Right lobe of liver (tissue), 6 donors: ENCODE measurements at regions not wholly inside any gene's neighbourhood (a gene's known extent, or its start where the extent isn't known, plus 50 kb on each side); places are given as distances from the start of the nearest gene placed in this dataset.
"Not testable (repeated sequence)": the region's sequence is repeated elsewhere in the genome, so short reads cannot be mapped to it uniquely, and the experiment has no call there.

Experiments
- ATAC-seq, 4 donors: fragments of 200-7000 bp; cut with Tn5 transposase; one replicate each; pipeline ENCODE4 v1.9.1; 2020; ENCODE audit warnings: mild to moderate bottlenecking in 4 of 4, moderate library complexity in 4 of 4
- DNase-seq, 3 donors: peaks; one replicate each; pipeline ENCODE4 v3.0.0-alpha.2; 2020
- H3K27ac ChIP-seq, 3 donors: fragments of 200-600 bp; one replicate each; pipeline ENCODE4 v1.8.0; 2022
- H3K27me3 ChIP-seq, 2 donors: fragments of 200-600 bp; one replicate each; pipeline ENCODE4 v1.8.0; 2022
- H3K36me3 ChIP-seq, 4 donors: fragments of 200-600 bp; sonication (generic) in 1 of 4; one replicate each; pipeline versions ENCODE4 v1.5.1 to v1.8.0; 2017 to 2022; ENCODE audit warnings: control low read depth in 1 of 4
- H3K4me1 ChIP-seq, 4 donors: fragments of 200-600 bp; sonication (generic) in 1 of 4; one replicate each; pipeline versions ENCODE4 v1.5.1 to v1.8.0; 2017 to 2022; ENCODE audit warnings: control low read depth in 1 of 4
- H3K4me3 ChIP-seq, 3 donors: fragments of 200-600 bp; one replicate each; pipeline ENCODE4 v1.8.0; 2022
- H3K9me3 ChIP-seq, 4 donors: fragments of 200-600 bp; sonication (generic) in 1 of 4; one replicate each; pipeline versions ENCODE4 v1.5.1 to v1.8.0; 2017 to 2022; ENCODE audit warnings: control low read depth in 1 of 4
- POLR2A ChIP-seq: fragments of 450-650 bp; IDR thresholded peaks from one replicate; pipeline ENCODE4 v1.6.1; 2017; ENCODE audit warnings: antibody characterized with exemption, mild to moderate bottlenecking
- WGBS: methylation state at CpG from one replicate; pipeline ENCODE4 v1.1.6; 2018; ENCODE audit warnings: low coverage, low lambda C conversion rate; ENCODE audit not compliant: insufficient coverage; ENCODE audit errors: missing lambda C conversion rate; 5-methylcytosine and 5-hydroxymethylcytosine counted together
- intact Hi-C, 2 donors: fragments of 100-400 bp; cut with DNase I; formaldehyde crosslinking; loops; one replicate each; pipeline versions ENCODE4 v1.11.2 to v1.14.1; 2022
- TF ChIP-seq, protein P1 (sequence below), 4 donors: fragments of 200-600 bp in 3 of 4; fragments of 450-650 bp in 1 of 4; IDR thresholded peaks; one replicate each; pipeline versions ENCODE4 v1.5.1 to v1.8.0; 2016 to 2022; ENCODE audit warnings: antibody characterized with exemption in 4 of 4, mild to moderate bottlenecking in 2 of 4
- donor health status: DM: no; HTN: yes; CAD: no.
- donor health status: DM: no; HTN: no; CAD: no.
- donor health status: DM: no; HTN: no; CAD: no.
- donor health status: DM: no; HTN: yes; CAD: no.
- donor health status: DM: no; HTN: yes; CAD: no.

DNA sequence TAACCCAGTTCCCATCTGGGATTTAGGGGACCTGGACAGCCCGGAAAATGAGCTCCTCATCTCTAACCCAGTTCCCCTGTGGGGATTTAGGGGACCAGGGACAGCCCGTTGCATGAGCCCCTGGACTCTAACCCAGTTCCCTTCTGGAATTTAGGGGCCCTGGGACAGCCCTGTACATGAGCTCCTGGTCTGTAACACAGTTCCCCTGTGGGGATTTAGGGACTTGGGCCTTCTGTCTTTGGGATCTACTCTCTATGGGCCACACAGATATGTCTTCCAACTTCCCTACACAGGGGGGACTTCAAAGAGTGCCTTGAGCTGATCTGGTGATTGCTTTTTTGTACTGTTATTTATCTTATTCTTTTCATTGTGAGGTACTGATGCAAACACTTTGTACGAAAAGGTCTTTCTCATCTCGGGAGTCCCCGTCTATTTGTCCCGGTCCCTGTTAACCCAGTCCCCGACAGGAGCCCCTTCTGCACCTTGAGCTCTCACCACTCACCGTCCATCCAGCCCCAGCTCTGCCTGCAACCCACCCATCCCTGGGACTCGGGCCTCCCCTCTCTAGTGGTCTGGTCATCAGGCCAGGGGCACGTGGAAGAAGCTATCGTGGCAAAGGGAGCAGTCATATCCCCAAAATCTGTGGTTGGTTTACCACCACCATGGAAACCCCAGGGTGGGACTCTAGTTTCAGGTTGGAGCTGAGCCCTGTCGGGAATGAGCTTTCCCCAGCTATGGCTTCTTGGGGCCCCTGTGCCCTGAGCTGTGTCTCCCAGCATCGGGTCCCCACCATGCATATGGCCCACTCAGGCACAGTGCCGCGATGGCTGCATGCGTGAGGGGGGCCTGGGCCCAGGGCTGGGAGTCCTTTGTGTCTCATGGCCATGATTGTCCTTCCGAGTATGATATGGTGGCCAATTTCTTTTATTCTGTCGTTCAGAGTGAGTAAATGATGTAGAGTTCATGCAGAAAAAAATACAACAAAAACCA lies 270.4 kb upstream of the PLCXD1 start:
- DNase-seq, H3K27me3 ChIP-seq, H3K4me3 ChIP-seq, H3K4me1 ChIP-seq, H3K9me3 ChIP-seq, intact Hi-C loops, H3K27ac ChIP-seq, H3K36me3 ChIP-seq: not testable (repeated sequence)
- peak in 2 of 4 donors; percentile 20 to 31 for ATAC-seq
- WGBS: no CpG with 5 or more reads among the region's 18 CpGs

DNA sequence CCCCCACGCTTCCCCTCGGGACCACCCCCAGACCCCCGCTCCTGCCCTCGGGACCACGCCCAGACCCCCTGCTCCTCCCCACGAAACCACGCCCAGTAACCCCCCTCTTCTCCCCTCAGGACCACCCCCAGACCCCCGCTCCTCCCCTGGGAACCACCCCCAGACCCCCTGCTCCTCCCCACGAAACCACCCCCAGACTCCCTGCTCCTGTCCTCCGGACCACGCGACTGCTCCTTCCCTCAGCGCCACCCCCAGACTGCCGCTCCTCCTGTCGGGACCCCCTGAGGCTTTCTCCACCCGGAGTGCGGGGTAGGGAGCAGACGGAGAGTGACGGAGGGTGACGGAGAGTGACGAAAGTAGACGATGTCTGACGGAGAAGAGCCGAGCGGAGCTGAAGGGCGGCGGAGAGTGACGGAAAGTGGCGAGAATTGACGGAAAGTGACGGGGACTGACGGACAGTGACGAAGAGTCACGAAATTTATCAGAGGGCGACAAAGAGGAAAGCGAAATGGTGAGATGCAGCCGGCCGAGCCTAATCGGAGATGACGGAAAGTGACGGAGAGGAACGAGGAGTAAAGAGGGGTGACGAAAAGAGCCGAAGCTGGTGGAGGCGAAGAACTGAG lies 267.2 kb upstream of the PLCXD1 start:
- 65% methylated on average over 17 of the region's 45 CpGs for WGBS
- intact Hi-C loops, H3K9me3 ChIP-seq, H3K36me3 ChIP-seq, H3K27ac ChIP-seq, DNase-seq, H3K27me3 ChIP-seq, H3K4me1 ChIP-seq, H3K4me3 ChIP-seq: not testable (repeated sequence)
- ATAC-seq: peak; percentile 53 to 81 (median 66)

DNA sequence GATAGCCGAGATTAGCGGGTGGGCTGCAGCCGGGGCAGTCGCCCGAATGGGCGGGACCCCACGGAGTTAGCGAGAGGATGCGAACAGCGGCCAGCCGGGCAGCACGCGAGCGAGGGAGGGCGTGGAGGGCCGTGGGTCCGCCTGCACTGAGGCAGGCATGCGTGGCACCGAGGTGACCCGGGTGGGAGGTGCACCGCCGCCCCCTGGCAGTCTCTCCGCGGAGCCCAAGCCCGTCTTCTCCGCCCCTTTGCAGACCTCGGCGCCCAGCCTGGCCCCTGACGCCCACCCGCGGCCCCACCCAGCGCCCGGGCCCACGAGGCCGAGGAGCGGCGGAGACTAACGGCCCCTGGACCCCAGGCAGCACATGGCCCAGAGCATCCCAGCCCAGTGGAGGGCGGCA lies 266.7 kb upstream of the PLCXD1 start:
- intact Hi-C loops, H3K4me3 ChIP-seq, H3K9me3 ChIP-seq, ATAC-seq, H3K27ac ChIP-seq, H3K27me3 ChIP-seq, DNase-seq, H3K36me3 ChIP-seq, H3K4me1 ChIP-seq: not testable (repeated sequence)
- no CpG with 5 or more reads among the region's 39 CpGs for WGBS

DNA sequence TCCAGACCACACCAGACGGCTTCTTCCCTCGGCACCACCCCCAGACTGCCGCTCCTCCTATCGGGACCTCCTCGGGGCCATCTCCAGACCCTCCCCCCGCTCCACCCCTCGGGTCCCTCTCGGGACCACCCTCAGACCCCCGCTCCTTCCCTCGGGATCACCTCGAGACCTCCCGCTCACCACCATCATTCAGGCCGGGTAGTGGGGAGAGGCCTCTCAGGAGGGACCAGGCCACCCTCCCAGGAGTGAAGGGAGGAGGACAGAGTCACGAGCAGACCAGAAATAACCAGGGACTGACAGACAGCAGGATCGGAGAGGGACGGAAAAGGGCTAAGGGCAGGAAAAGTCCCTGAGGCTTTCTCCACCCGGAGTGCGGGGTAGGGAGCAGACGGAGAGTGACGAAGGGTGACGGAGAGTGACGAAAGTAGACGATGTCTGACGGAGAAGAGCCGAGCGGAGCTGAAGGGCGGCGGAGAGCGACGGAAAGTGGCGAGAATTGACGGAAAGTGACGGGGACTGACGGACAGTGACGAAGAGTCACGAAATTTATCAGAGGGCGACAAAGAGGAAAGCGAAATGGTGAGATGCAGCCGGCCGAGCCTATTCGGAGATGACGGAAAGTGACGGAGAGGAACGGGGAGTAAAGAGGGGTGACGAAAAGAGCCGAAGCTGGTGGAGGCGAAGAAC lies 262.3 kb upstream of the PLCXD1 start:
- H3K9me3 ChIP-seq, H3K4me3 ChIP-seq, H3K4me1 ChIP-seq, H3K27ac ChIP-seq, H3K27me3 ChIP-seq, H3K36me3 ChIP-seq, intact Hi-C loops: not testable (repeated sequence)
- WGBS: no CpG with 5 or more reads among the region's 47 CpGs
- peak; percentile 94 to 97 (median 96) for ATAC-seq
- peak in 2 of 3 donors; percentile 23 to 51 for DNase-seq

DNA sequence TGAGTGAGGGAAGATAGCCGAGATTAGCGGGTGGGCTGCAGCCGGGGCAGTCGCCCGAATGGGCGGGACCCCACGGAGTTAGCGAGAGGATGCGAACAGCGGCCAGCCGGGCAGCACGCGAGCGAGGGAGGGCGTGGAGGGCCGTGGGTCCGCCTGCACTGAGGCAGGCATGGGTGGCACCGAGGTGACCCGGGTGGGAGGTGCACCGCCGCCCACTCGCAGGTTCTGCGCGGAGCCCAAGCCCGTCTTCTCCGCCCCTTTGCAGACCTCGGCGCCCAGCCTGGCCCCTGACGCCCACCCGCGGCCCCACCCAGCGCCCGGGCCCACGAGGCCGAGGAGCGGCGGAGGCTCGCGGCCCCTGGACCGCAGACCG lies 261.7 kb upstream of the PLCXD1 start:
- ATAC-seq, intact Hi-C loops, H3K27ac ChIP-seq, H3K36me3 ChIP-seq, H3K27me3 ChIP-seq, H3K4me3 ChIP-seq, DNase-seq, H3K4me1 ChIP-seq, H3K9me3 ChIP-seq: not testable (repeated sequence)
- no CpG with 5 or more reads among the region's 41 CpGs for WGBS

DNA sequence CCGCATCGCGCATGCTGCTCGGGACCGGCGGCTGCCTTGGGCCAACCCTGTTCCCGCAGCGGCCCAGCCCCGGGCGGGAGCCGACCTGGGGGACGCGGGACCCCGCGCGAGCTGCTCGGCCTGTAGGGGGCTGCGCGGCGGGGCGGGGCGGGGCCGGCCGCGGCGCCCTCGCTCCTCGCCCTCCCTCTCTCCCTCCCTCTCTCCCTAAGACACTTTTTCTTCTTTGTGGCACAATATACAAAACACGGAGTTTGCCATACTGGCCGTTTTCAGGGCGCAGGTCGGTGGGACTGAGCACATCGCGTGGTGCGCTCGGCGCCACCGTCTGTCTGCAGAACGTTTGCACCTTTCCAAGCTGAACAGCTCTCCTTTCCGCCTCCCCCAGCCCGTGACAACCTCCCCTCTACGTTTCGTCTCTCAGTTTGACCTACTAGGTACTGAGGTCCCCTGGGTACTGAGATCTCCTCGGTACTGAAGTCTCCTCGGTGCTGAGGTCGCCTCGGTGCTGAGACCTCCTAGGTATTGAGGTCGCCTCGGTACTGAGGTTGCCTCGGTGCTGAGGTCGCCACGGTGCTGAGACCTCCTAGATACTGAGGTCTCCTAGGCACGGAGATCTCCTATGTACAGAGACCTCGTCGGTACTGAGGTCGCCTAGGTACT lies 261.1 kb upstream of the PLCXD1 start:
- H3K36me3 ChIP-seq: no peaks in the 10 kb centered on the region
- DNase-seq: no peak
- H3K4me3 ChIP-seq: no peak overlapping the region
- TF ChIP-seq, protein P1, sequence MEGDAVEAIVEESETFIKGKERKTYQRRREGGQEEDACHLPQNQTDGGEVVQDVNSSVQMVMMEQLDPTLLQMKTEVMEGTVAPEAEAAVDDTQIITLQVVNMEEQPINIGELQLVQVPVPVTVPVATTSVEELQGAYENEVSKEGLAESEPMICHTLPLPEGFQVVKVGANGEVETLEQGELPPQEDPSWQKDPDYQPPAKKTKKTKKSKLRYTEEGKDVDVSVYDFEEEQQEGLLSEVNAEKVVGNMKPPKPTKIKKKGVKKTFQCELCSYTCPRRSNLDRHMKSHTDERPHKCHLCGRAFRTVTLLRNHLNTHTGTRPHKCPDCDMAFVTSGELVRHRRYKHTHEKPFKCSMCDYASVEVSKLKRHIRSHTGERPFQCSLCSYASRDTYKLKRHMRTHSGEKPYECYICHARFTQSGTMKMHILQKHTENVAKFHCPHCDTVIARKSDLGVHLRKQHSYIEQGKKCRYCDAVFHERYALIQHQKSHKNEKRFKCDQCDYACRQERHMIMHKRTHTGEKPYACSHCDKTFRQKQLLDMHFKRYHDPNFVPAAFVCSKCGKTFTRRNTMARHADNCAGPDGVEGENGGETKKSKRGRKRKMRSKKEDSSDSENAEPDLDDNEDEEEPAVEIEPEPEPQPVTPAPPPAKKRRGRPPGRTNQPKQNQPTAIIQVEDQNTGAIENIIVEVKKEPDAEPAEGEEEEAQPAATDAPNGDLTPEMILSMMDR (IDR thresholded peaks at IDR 0.05): no peak
- no peak for TF ChIP-seq POLR2A
- no peaks in the 10 kb centered on the region for H3K4me1 ChIP-seq
- intact Hi-C loops: no loop called here
- no peak for ATAC-seq
- H3K9me3 ChIP-seq: no peaks in the 10 kb centered on the region
- no peaks in the 10 kb centered on the region for H3K27me3 ChIP-seq
- H3K27ac ChIP-seq: no peak overlapping the region
- WGBS: no CpG with 5 or more reads among the region's 56 CpGs

DNA sequence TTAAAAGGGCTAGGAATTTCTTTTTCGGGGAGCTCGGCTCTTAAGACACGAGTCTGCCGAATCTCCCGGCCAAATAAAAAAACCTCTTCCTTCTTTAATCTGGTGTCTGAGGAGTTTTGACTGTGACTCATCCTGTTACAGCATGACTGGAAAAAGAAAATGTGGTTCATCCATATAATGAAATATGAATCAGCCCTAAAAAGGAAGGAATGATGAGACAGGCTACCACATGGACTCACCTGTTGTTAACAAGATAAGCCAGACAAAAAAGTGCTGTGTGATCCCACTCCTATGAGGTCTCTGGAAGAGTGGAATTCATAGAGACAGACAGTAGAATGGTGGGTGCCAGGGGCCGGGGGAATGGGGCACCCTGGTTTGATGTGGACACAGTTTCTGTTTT lies 257.0 kb upstream of the PLCXD1 start:
- H3K27me3 ChIP-seq, ATAC-seq, H3K4me1 ChIP-seq, H3K27ac ChIP-seq, H3K36me3 ChIP-seq, DNase-seq, intact Hi-C loops, H3K9me3 ChIP-seq, H3K4me3 ChIP-seq: not testable (repeated sequence)
- WGBS: no CpG with 5 or more reads among the region's 6 CpGs
